AG09319 (cell line): ENCODE measurements at regions not wholly inside any gene's neighbourhood (a gene's known extent, or its start where the extent isn't known, plus 50 kb on each side); places are given as distances from the start of the nearest gene placed in this dataset.

Experiments used
- DNase-seq: peaks from one replicate; pipeline ENCODE4 v3.0.0-alpha.2; 2010; ENCODE audit warnings: low read depth; ENCODE audit errors: extremely low read depth
- CTCF ChIP-seq: IDR thresholded peaks from 2 replicates; pipeline ENCODE4 v1.5.1; 2011; ENCODE audit warnings: low read depth, mild to moderate bottlenecking, inconsistent platforms, low read length, moderate library complexity

DNA sequence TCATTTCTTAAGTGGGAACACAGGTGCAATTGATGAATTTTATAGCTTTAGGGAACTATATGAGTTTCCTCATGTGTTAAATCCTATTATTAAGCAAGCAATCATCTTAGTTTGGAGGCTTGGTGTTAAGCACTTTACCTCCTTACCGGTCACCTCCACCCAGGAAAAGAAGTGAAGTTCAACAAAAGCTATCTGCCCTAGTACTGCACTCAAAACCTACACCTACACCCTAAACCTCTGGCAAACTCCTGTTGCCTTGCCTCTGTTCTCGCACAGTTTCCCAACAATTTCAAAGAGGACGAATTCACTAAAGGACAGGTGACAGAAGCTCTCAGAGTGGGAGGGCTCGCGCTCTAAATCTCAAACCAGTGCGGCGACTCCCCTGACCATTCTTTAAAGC lies 85.7 kb upstream of the TENT5D start:
- TF ChIP-seq CTCF: no peak
- no peak for DNase-seq

DNA sequence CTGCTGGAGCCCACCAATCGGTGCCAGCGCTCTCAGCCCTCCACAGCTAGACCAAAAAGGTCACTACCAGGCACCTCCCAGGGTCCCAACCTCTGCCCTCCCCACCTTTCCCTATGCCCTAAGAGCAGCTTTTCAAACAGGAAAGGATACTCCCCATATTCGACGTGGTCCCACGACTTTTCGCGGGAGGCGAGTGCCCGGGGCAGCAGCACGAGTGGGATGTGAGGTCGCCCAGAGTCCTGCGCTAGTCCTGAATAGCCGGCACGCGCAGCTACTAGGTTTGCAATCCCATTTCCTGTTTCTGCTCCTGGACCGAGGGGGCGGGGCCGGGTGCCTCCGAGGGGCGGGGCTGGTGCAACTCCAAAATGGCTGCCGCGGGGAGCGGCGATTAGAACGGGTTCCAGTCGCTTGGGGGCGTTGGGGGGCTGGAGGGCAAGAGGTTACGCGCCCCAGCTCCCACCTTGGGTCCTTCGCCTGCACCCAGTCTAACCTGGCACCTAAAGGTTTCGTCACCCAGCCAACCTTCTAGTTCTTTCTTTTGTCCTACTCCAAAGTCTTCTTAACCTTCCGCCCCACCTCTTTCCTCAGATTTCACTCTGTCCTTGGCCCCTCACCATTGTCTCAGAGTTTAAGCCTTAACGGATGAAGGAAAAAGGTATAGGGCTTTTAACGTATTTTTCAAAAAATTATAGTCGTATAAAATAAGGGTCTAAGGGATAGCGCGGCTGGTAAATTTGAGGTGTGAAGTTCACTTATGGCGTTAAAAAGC lies 85.0 kb upstream of the TENT5D start:
- no peak for DNase-seq

GRCh38 chrX:80354966-80355465 lies 65.2 kb upstream of the TENT5D start:
- no peak for TF ChIP-seq CTCF

More for the DNA sequence above, 85.0 kb upstream of the TENT5D start:
- TF ChIP-seq CTCF: no peak

More at GRCh38 chrX:80354966-80355465, 65.2 kb upstream of the TENT5D start:
- no peak for DNase-seq
